Astrocyte (in vitro differentiated cells and primary cell): ENCODE measurements at regions not wholly inside any gene's neighbourhood (a gene's known extent, or its start where the extent isn't known, plus 50 kb on each side); places are given as distances from the start of the nearest gene placed in this dataset.

ENCODE experiments used
- DNase-seq: peaks from one replicate; pipeline ENCODE4 v3.0.0-alpha.2; 2010; ENCODE audit warnings: low read depth
- FAIRE-seq: peaks from 2 replicates; lab custom pipeline; 2011; peaks lifted over from hg19 to GRCh38; lab: Jason Lieb, UNC
- H2AFZ ChIP-seq: 2 replicates; pipeline ENCODE4 v1.6.0; 2012; ENCODE audit warnings: low read depth, low read length, inconsistent platforms
- H3K27ac ChIP-seq: 2 replicates; pipeline ENCODE4 v1.5.1; 2011; ENCODE audit warnings: low read depth, low read length, inconsistent platforms
- H3K27me3 ChIP-seq: 2 replicates; pipeline ENCODE4 v1.6.0; 2011; ENCODE audit warnings: low read length, inconsistent platforms; ENCODE audit not compliant: insufficient read depth
- H3K36me3 ChIP-seq: 2 replicates; pipeline ENCODE4 v1.5.1; 2011; ENCODE audit warnings: low read length, inconsistent platforms; ENCODE audit not compliant: insufficient read depth
- H3K4me1 ChIP-seq: 2 replicates; pipeline ENCODE4 v1.5.1; 2011; ENCODE audit warnings: low read length, inconsistent platforms; ENCODE audit not compliant: insufficient read depth
- H3K4me2 ChIP-seq: 2 replicates; pipeline ENCODE4 v1.6.0; 2012; ENCODE audit warnings: low read length, inconsistent platforms
- H3K4me3 ChIP-seq: 2 replicates; pipeline ENCODE4 v1.5.1; 2011; ENCODE audit warnings: low read depth, mild to moderate bottlenecking, low read length, inconsistent platforms; ENCODE audit not compliant: insufficient read depth
- H3K79me2 ChIP-seq: 2 replicates; pipeline ENCODE4 v1.6.0; 2012; ENCODE audit warnings: mild to moderate bottlenecking, low read length, inconsistent platforms; ENCODE audit not compliant: insufficient read depth
- H3K9ac ChIP-seq: 2 replicates; pipeline ENCODE4 v1.6.0; 2012; ENCODE audit warnings: mild to moderate bottlenecking, low read length, inconsistent platforms
- H3K9me3 ChIP-seq: 2 replicates; pipeline ENCODE4 v1.5.1; 2012; ENCODE audit warnings: low read depth, mild to moderate bottlenecking, low read length, inconsistent platforms; ENCODE audit not compliant: insufficient read depth
- H4K20me1 ChIP-seq: 2 replicates; pipeline ENCODE4 v1.6.0; 2012; ENCODE audit warnings: low read length, inconsistent platforms; ENCODE audit not compliant: insufficient read depth
- H3K27ac Mint-ChIP-seq: one replicate; pipeline ENCODE4 v1.8.0; 2021; ENCODE audit warnings: mild to moderate bottlenecking, mixed read lengths; ENCODE audit not compliant: unreplicated experiment
- H3K27me3 Mint-ChIP-seq: one replicate; pipeline ENCODE4 v1.8.0; 2021; ENCODE audit warnings: low read depth, mixed read lengths; ENCODE audit not compliant: unreplicated experiment
- H3K36me3 Mint-ChIP-seq: one replicate; pipeline ENCODE4 v1.8.0; 2021; ENCODE audit warnings: low read depth, mixed read lengths; ENCODE audit not compliant: unreplicated experiment
- H3K4me1 Mint-ChIP-seq: one replicate; pipeline ENCODE4 v1.8.0; 2021; ENCODE audit warnings: low read depth, mixed read lengths; ENCODE audit not compliant: unreplicated experiment
- H3K4me3 Mint-ChIP-seq: one replicate; pipeline ENCODE4 v1.8.0; 2021; ENCODE audit warnings: mild to moderate bottlenecking, moderate library complexity, mixed read lengths; ENCODE audit not compliant: unreplicated experiment
- H3K9me3 Mint-ChIP-seq: one replicate; pipeline ENCODE4 v1.8.0; 2021; ENCODE audit warnings: mild to moderate bottlenecking, mixed read lengths; ENCODE audit not compliant: unreplicated experiment
- CTCF ChIP-seq: IDR thresholded peaks from 2 replicates; pipeline ENCODE4 v1.5.1; 2011; ENCODE audit warnings: low read depth, mild to moderate bottlenecking, inconsistent platforms, low read length, moderate library complexity; ENCODE audit not compliant: insufficient read depth
- EZH2 ChIP-seq: IDR thresholded peaks from 2 replicates; pipeline ENCODE4 v1.6.1; 2012; ENCODE audit warnings: mild to moderate bottlenecking, low read length, inconsistent platforms; ENCODE audit not compliant: insufficient read depth

- H3K9ac ChIP-seq = no peak overlapping the region
- no peak overlapping the region for H3K4me2 ChIP-seq
- Mint-ChIP-seq H3K9me3 (no peaks in the 10 kb centered on the region), H3K27ac (no peak overlapping the region), H3K27me3 (peaks cover 4% of the 10 kb centered on the region), H3K36me3 (no peaks in the 10 kb centered on the region), H3K4me3 (no peak overlapping the region), H3K4me1 (no peaks in the 10 kb centered on the region)
- no peak overlapping the region for H3K4me3 ChIP-seq
- H3K79me2 ChIP-seq = no peaks in the 10 kb centered on the region
- no peaks in the 10 kb centered on the region for H3K36me3 ChIP-seq
- DNase-seq = no peak
- H3K27me3 ChIP-seq = no peaks in the 10 kb centered on the region
- no peak overlapping the region for H3K27ac ChIP-seq
- no peaks in the 10 kb centered on the region for H4K20me1 ChIP-seq
- no peaks in the 10 kb centered on the region for H3K9me3 ChIP-seq
- H3K4me1 ChIP-seq = no peaks in the 10 kb centered on the region
- no peak overlapping the region for H2AFZ ChIP-seq
- TF ChIP-seq CTCF = no peak
- no peak for TF ChIP-seq EZH2
- no peak for FAIRE-seq
These were observed 452.3 kb downstream of the MTRR start for GRCh38 chr5:8321272-8321671.

GRCh38 chr5:8322484-8322883 is 453.5 kb downstream of the MTRR start:
- no peak overlapping the region for H3K27ac Mint-ChIP-seq
- TF ChIP-seq EZH2 = no peak
- TF ChIP-seq CTCF = no peak
- H2AFZ ChIP-seq = no peak overlapping the region
- no peaks in the 10 kb centered on the region for H3K4me1 ChIP-seq
- no peak overlapping the region for H3K9ac ChIP-seq
- H3K4me3 Mint-ChIP-seq = no peak overlapping the region
- H3K27me3 ChIP-seq = no peaks in the 10 kb centered on the region
- H3K4me3 ChIP-seq = no peak overlapping the region
- H3K4me1 Mint-ChIP-seq = no peaks in the 10 kb centered on the region
- H3K36me3 ChIP-seq = no peaks in the 10 kb centered on the region
- no peaks in the 10 kb centered on the region for H3K9me3 Mint-ChIP-seq
- no peaks in the 10 kb centered on the region for H3K36me3 Mint-ChIP-seq
- no peaks in the 10 kb centered on the region for H4K20me1 ChIP-seq
- FAIRE-seq (no peak), DNase-seq (no peak)
- H3K27ac ChIP-seq = no peak overlapping the region
- H3K9me3 ChIP-seq = no peaks in the 10 kb centered on the region
- H3K27me3 Mint-ChIP-seq = peaks cover 1% of the 10 kb centered on the region
- H3K79me2 ChIP-seq = no peaks in the 10 kb centered on the region
- H3K4me2 ChIP-seq = no peak overlapping the region

GRCh38 chr5:8327016-8327415 is 458.1 kb downstream of the MTRR start:
- no peak for TF ChIP-seq CTCF
- TF ChIP-seq EZH2 = no peak
- no peaks in the 10 kb centered on the region for H3K36me3 ChIP-seq
- no peak overlapping the region for H3K27ac ChIP-seq
- Mint-ChIP-seq H3K4me3 (no peak overlapping the region), H3K27ac (no peak overlapping the region), H3K9me3 (no peaks in the 10 kb centered on the region), H3K27me3 (peaks cover 6% of the 10 kb centered on the region), H3K36me3 (no peaks in the 10 kb centered on the region), H3K4me1 (no peaks in the 10 kb centered on the region)
- H3K27me3 ChIP-seq = no peaks in the 10 kb centered on the region
- DNase-seq = no peak
- H3K4me1 ChIP-seq = no peaks in the 10 kb centered on the region
- no peak for FAIRE-seq
- no peaks in the 10 kb centered on the region for H3K79me2 ChIP-seq
- H4K20me1 ChIP-seq = no peaks in the 10 kb centered on the region
- H3K4me3 ChIP-seq = no peak overlapping the region
- no peaks in the 10 kb centered on the region for H3K9me3 ChIP-seq
- H3K4me2 ChIP-seq = no peak overlapping the region
- no peak overlapping the region for H2AFZ ChIP-seq
- no peak overlapping the region for H3K9ac ChIP-seq
